Left cardiac atrium (tissue), 4 donors: ENCODE measurements at regions not wholly inside any gene's neighbourhood (a gene's known extent, or its start where the extent isn't known, plus 50 kb on each side); places are given as distances from the start of the nearest gene placed in this dataset.
"Not testable (repeated sequence)": the region's sequence is repeated elsewhere in the genome, so short reads cannot be mapped to it uniquely, and the experiment has no call there.

Source experiments
- ATAC-seq, 2 donors: fragments of 200-7000 bp; cut with Tn5 transposase; one replicate each; pipeline ENCODE4 v1.9.1; 2020; ENCODE audit warnings: mild to moderate bottlenecking in 2 of 2, moderate library complexity in 2 of 2
- DNase-seq: peaks from one replicate; pipeline ENCODE4 v3.0.0-alpha.2; 2020
- intact Hi-C, 2 donors: fragments of 100-400 bp; cut with DNase I; formaldehyde crosslinking; loops; one replicate each; pipeline versions ENCODE4 v1.14.1 to v1.15.1; 2022 to 2023
- donor health status: DM: no; HTN: yes; CAD: no.
- donor health status: DM: no; HTN: yes; CAD: no; lungs with severe emphysema.
- donor health status: DM: yes; HTN: yes; CAD: no.
- donor health status: Dilated cardiomyopathy.

- intact Hi-C loops, result no loop called here
- DNase-seq (no peak), ATAC-seq (no peak)
Observed at GRCh38 chr2:139759000-139759505, 978.9 kb upstream of the NXPH2 start.

GRCh38 chr2:139746901-139747300 lies 966.7 kb upstream of the NXPH2 start:
- DNase-seq, result no peak
- ATAC-seq, result no peak
- intact Hi-C loops, result no loop called here

GRCh38 chr2:139744273-139744672 lies 964.1 kb upstream of the NXPH2 start:
- intact Hi-C loops, result no loop called here
- ATAC-seq (no peak), DNase-seq (no peak)

DNA sequence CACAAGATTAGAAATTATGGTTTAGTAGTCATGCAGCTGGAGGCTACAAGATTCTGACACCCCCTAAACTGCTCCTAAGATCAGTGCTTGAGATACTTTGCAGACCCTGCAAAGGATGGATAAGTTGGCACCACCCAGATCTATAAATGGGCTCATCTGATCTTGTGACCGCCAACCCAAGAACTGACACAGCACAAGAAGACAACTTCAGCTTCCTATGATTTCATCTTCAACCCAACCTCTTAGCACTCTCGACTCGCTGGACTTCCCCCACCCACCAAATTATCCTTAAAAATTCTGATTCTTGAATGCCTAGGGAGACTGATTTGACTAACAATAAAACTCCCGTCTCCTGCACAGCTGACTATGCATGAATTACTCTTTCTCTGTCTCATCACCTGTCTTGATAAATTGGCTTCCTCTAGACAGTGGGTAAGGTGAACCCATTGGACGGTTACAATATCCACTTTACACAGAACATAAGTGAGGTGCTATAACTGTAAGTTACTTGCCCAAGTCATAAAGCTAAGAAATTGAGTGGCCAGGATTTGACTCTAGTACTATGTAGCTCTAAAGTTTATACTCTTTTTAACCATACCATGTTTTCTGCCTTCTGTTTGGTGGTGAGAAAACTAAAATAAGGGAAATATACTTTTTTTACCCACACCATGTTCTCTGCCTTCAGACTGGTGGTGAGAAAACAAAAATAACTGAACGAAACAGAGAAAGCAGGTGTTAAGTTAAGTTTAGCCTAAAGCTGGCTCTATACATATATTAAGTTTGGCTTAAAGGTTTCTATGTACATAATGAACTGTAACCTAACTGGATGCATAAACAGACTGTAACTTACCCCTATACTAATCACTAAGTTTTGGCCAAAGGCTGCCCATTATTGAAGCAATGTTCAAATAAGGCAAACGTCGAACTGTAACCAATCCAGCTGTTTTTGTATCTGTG lies 962.3 kb upstream of the NXPH2 start:
- DNase-seq (no peak), ATAC-seq (no peak)
- intact Hi-C loops, result no loop called here

GRCh38 chr2:139737659-139738058 lies 957.5 kb upstream of the NXPH2 start:
- no peak for DNase-seq
- no peak for ATAC-seq
- intact Hi-C loops, result no loop called here

DNA sequence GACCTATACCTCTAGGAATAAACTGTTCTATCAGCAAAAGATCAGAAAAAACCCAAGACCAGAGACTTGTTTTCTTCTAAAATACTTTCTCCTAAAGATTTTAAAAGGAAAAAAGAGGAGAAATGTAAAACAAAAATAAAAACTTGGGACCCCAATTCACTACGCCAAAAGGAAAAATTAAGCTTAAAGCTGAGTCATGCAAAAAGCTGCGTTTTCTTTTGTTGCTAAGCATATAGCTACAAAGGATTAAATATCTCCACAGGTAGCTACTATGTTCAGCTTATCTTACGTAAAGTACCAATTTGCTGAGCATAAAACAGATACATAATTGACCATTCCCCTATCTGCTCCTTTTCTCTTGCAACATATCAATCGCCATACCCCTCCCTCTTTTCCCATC lies 950.0 kb upstream of the NXPH2 start:
- intact Hi-C loops, result no loop called here
- ATAC-seq (no peak), DNase-seq (no peak)

DNA sequence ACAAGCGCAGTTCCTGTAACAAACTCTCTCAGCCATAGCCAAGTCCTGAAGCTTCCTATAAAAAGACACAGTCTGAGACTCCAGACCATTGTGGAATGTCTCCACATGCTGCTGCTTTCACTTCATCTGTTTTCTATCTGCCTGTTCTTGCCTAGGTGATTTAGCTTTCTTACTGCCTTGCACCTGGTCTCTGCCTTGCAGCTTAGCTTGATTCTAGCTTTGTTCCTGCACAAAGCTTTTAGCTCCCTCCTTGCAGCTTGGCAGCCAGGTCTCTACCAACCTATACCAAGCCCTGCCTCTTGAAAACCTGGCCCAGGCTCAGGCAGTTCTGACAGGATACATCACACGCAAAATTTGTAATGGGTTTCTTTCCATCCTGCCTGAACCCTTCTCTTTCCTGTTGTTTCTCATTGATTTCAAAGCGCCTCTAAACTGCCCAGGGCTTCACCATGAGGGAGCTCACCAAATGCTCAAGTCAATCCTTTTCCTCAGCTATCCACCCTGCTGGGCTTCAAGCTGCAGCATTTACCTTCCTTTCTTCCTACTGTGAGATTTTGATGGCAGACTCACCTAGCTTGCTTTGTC lies 941.3 kb upstream of the NXPH2 start:
- ATAC-seq (no peak), DNase-seq (no peak)
- intact Hi-C loops, result no loop called here

- intact Hi-C loops, result no loop called here
- DNase-seq, result no peak
- ATAC-seq, result no peak
Observed at GRCh38 chr2:139720056-139720455, 939.9 kb upstream of the NXPH2 start.

DNA sequence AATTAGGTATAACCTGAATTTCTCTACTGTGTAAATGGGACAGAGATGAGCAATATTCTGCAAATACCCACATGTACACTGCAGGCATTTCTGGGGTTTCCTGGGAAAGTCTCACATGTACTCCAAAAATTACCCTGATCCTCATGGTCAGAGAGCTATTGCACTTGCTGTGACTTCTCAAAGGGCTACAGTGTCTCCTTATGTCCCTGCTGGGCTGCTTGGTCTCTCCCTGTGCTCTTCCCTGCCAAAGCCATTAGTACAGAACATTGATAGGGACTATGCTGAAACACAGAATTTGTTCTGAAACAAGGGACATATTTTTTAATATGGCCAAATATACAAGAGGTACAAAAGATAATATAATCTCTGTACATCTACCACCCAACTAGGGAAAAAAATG lies 924.4 kb upstream of the NXPH2 start:
- ATAC-seq (no peak), DNase-seq (no peak)
- intact Hi-C loops, result no loop called here

DNA sequence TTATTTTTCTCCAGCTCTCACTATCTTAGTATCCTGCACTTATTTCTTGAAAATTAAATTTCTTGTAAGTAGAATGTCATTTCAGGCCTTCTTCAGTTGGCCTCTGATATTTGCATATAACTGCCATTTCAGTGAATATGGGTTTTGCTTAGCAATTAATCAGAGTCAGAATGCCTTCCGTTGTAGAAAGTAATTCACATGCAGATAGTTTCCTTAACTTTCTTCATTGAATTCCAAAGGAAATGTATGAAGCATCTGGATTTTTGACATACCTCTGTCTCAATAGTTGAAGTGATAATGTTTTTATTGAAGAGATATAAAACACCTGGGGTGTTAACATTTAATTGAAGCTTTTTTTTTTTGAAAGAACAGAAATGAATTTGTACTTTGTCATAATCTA lies 914.1 kb upstream of the NXPH2 start:
- intact Hi-C loops, result no loop called here
- no peak for DNase-seq
- no peak for ATAC-seq

GRCh38 chr2:139686205-139686604 lies 906.0 kb upstream of the NXPH2 start:
- DNase-seq (no peak), ATAC-seq (no peak)
- intact Hi-C loops, result no loop called here

GRCh38 chr2:139685090-139685983 lies 905.1 kb upstream of the NXPH2 start:
- DNase-seq (no peak), ATAC-seq (no peak)
- intact Hi-C loops, result no loop called here

- intact Hi-C loops, result no loop called here
- ATAC-seq, result no peak
Observed at GRCh38 chr2:139684286-139684860, 904.2 kb upstream of the NXPH2 start.

DNA sequence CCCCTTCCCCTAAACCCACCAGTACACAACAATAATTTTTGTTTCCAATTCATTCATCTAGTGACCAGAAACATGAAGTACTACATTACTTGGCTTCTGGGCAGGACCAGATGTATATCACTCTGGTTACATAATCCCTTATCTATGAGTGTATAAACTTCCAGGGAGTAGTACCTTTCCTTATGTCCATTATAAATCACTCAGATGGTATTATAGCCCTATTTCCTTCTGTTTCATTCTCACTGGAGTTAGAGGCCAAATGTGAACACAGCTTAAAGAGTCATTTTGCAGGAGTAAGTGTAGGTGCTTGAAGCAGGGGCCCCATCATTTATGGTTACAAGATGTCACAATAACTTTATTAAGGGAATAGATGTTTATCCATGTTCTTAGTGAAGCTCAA lies 894.4 kb upstream of the NXPH2 start:
- intact Hi-C loops, result no loop called here
- no peak for DNase-seq
- no peak for ATAC-seq

More at GRCh38 chr2:139684286-139684860, 904.2 kb upstream of the NXPH2 start:
- no peak for DNase-seq

- DNase-seq, intact Hi-C loops, ATAC-seq: not testable (repeated sequence)
Observed at GRCh38 chr2:139673447-139673846, 893.3 kb upstream of the NXPH2 start.

GRCh38 chr2:139669675-139670074 lies 889.5 kb upstream of the NXPH2 start:
- DNase-seq, result no peak
- intact Hi-C loops, result no loop called here
- ATAC-seq, result no peak

DNA sequence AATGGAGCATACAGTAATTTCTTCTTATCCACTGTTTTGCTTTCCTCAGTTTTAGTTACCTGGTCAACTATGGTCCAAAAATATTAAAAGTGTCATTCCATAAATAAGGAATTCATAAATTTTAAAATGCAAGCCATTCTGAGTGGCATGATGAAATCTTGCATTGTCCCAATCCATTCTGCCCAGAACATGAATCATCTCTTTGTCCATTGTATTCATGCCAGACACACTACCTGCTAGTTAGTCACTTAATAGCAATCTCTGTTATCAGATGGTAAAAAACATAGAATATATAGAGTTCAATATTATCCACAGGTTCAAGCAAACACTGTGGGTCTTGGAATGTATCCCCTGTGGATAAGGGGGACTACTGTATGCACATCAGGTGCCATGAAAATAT lies 872.2 kb upstream of the NXPH2 start:
- no peak for ATAC-seq
- intact Hi-C loops, result no loop called here
- DNase-seq, result no peak

GRCh38 chr2:139645617-139646016 lies 865.4 kb upstream of the NXPH2 start:
- intact Hi-C loops, result no loop called here

DNA sequence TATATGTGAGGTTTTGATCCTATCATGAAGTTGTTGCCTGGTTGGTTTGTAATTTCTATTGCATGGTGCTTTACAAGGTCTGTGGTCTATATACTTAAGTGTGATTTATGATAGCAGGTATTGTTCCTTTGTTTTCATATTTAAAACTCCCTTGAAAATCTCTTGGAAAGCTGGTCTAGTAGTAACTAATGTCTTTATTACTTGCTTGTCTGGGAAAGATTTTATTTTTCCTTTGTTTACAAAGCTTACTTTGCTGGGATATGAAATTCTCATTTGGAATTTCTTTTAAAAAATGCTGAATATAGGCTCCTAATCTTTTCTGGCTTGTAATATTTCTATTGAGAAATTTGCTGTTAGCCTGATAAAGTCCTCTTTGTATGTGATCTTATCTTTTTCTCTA lies 862.9 kb upstream of the NXPH2 start:
- ATAC-seq (no peak), DNase-seq (no peak)
- intact Hi-C loops, result no loop called here

More at GRCh38 chr2:139645617-139646016, 865.4 kb upstream of the NXPH2 start:
- DNase-seq, result no peak
- ATAC-seq, result no peak
